Endothelial cell of umbilical vein (primary cell): ENCODE measurements at regions not wholly inside any gene's neighbourhood (a gene's known extent, or its start where the extent isn't known, plus 50 kb on each side); places are given as distances from the start of the nearest gene placed in this dataset.

Source experiments
- BruUV-seq: library from RNA; stranded (reverse); fragments of 400-500 nt; replicated peaks from 2 replicates; lab custom pipeline; 2021; lab: Mats Ljungman, UMichigan
- CTCF ChIA-PET: fragments of 300-600, 350-600 bp; sonication (Branson Sonifier 250); formaldehyde crosslinking; loops from one replicate; lab custom pipeline; 2021; ENCODE audit warnings: antibody characterized with exemption, inconsistent platforms; lab: Charles Lee
- POLR2A ChIA-PET: fragments of 300-600, 350-600 bp; sonication (Branson Sonifier 250); formaldehyde crosslinking; loops from one replicate; lab custom pipeline; 2021; ENCODE audit warnings: antibody characterized with exemption, inconsistent platforms; lab: Charles Lee
- DNase-seq: peaks from one replicate; pipeline ENCODE4 v3.0.0-alpha.2; 2011; ENCODE audit warnings: low read depth, low spot score
- FAIRE-seq: peaks from 2 replicates; lab custom pipeline; 2011; peaks lifted over from hg19 to GRCh38; lab: Jason Lieb, UNC
- H2AFZ ChIP-seq: 2 replicates; pipeline ENCODE4 v1.6.0; 2012; ENCODE audit warnings: low read depth, low read length, control low read depth, inconsistent platforms
- H3K27ac ChIP-seq: 2 replicates; pipeline ENCODE4 v1.5.1; 2011; ENCODE audit warnings: low read depth, mild to moderate bottlenecking, control low read depth, low read length, moderate library complexity; ENCODE audit not compliant: insufficient read depth
- H3K27me3 ChIP-seq, 2 experiments: 2 replicates each; pipeline versions ENCODE4 v1.6.0 to v1.6.1; 2011; ENCODE audit warnings: low read length in 2 of 2, mixed read lengths in 1 of 2; ENCODE audit not compliant: control insufficient read depth in 2 of 2, insufficient read depth in 2 of 2
- H3K36me3 ChIP-seq, 2 experiments: 2 replicates in 1 of 2; 3 replicates in 1 of 2; pipeline ENCODE4 v1.5.1; 2011; ENCODE audit warnings: low read length in 2 of 2, mild to moderate bottlenecking in 1 of 2, moderate library complexity in 1 of 2; ENCODE audit not compliant: control insufficient read depth in 2 of 2, insufficient read depth in 2 of 2; ENCODE audit errors: extremely low read depth in 1 of 2
- H3K4me1 ChIP-seq: 3 replicates; pipeline ENCODE4 v1.5.1; 2011; ENCODE audit warnings: mild to moderate bottlenecking, low read length; ENCODE audit not compliant: control insufficient read depth, insufficient read depth; ENCODE audit errors: extremely low read depth
- H3K4me2 ChIP-seq: 2 replicates; pipeline ENCODE4 v1.6.1; 2011; ENCODE audit warnings: low read length, control low read depth, mixed read lengths; ENCODE audit not compliant: insufficient read depth
- H3K4me3 ChIP-seq, 3 experiments: fragments of 200-600 bp in 1 of 3; sonication (generic), shearing (Covaris generic) in 1 of 3; replicated peaks in 1 of 3; 2 replicates each; pipeline ENCODE4 v1.5.1; 2011 to 2016; ENCODE audit warnings: control low read depth in 3 of 3, low read length in 3 of 3, mild to moderate bottlenecking in 2 of 3, inconsistent platforms in 1 of 3, low read depth in 1 of 3, moderate library complexity in 1 of 3; ENCODE audit not compliant: insufficient read depth in 1 of 3
- H3K79me2 ChIP-seq: 2 replicates; pipeline ENCODE4 v1.6.0; 2012; ENCODE audit warnings: low read length, inconsistent platforms; ENCODE audit not compliant: control insufficient read depth, insufficient read depth
- H3K9ac ChIP-seq: replicated peaks from 2 replicates; pipeline ENCODE3; 2011; ENCODE audit warnings: low read length, control low read depth; ENCODE audit not compliant: insufficient read depth; ENCODE audit errors: extremely low read depth
- H3K9me1 ChIP-seq: replicated peaks from 3 replicates; pipeline ENCODE4 v1.6.0; 2011; ENCODE audit warnings: mild to moderate bottlenecking, low read length; ENCODE audit not compliant: control insufficient read depth, insufficient read depth; ENCODE audit errors: extremely low read depth
- H3K9me3 ChIP-seq: replicated peaks from 2 replicates; pipeline ENCODE4 v1.5.1; 2012; ENCODE audit warnings: low read length, inconsistent platforms; ENCODE audit not compliant: control insufficient read depth, insufficient read depth
- H4K20me1 ChIP-seq: replicated peaks from 2 replicates; pipeline ENCODE3; 2011; ENCODE audit warnings: mild to moderate bottlenecking, low read length; ENCODE audit not compliant: control insufficient read depth, insufficient read depth; ENCODE audit errors: extremely low read depth
- CTCF ChIP-seq, 2 donors: IDR thresholded peaks; 1 replicate in 1 of 2; 2 replicates in 1 of 2; pipeline ENCODE4 v1.5.1; 2011; ENCODE audit warnings: low read length in 2 of 2, mild to moderate bottlenecking in 2 of 2, moderate library complexity in 2 of 2, control low read depth in 1 of 2, inconsistent platforms in 1 of 2, low read depth in 1 of 2; ENCODE audit not compliant: insufficient read depth in 1 of 2; ENCODE audit errors: extremely low read depth in 1 of 2
- EZH2 ChIP-seq: IDR thresholded peaks from 2 replicates; pipeline ENCODE4 v1.6.1; 2012; ENCODE audit warnings: borderline replicate concordance, low read depth, mild to moderate bottlenecking, moderate library complexity, low read length, inconsistent platforms; ENCODE audit not compliant: severe bottlenecking
- FOS ChIP-seq: IDR thresholded peaks from 2 replicates; pipeline ENCODE4 v1.6.1; 2011; ENCODE audit warnings: mild to moderate bottlenecking, low read length, moderate library complexity, borderline replicate concordance; ENCODE audit not compliant: insufficient read depth
- GATA2 ChIP-seq: IDR thresholded peaks from 2 replicates; pipeline ENCODE4 v1.7.0; 2011; ENCODE audit warnings: low read depth, mild to moderate bottlenecking, moderate library complexity, mixed read lengths, low read length; ENCODE audit not compliant: insufficient read length, insufficient read depth
- JUN ChIP-seq: IDR thresholded peaks from 2 replicates; pipeline ENCODE4 v1.6.1; 2011; ENCODE audit warnings: borderline replicate concordance, low read depth; ENCODE audit not compliant: insufficient read length, insufficient read depth
- MAX ChIP-seq: IDR thresholded peaks from 2 replicates; pipeline ENCODE4 v1.6.1; 2011; ENCODE audit not compliant: insufficient read depth, insufficient read length
- MYC ChIP-seq: IDR thresholded peaks from one replicate; pipeline ENCODE4 v1.6.1; 2011; ENCODE audit warnings: mild to moderate bottlenecking, low read depth, low read length
- POLR2A ChIP-seq: IDR thresholded peaks from 2 replicates; pipeline ENCODE4 v1.6.1; 2012; ENCODE audit warnings: low read depth, mild to moderate bottlenecking, control low read depth, low read length
- POLR2AphosphoS5 ChIP-seq: IDR thresholded peaks from 2 replicates; pipeline ENCODE4 v1.6.1; 2012; ENCODE audit warnings: low read depth, mild to moderate bottlenecking, control low read depth, low read length, moderate library complexity; ENCODE audit not compliant: insufficient read depth
- dilution Hi-C: fragments of 300-500 bp; cut with MboI; formaldehyde crosslinking; loops from one replicate; pipeline ENCODE4 v1.15.0; 2019; ENCODE audit warnings: low sequenced_read_pairs; ENCODE audit not compliant: extremely low pct_ligation_motif_present
- intact Hi-C: fragments of 100-400 bp; cut with micrococcal nuclease; formaldehyde crosslinking; loops from one replicate; pipeline ENCODE4 v1.10.0; 2022

- peaks cover 9 to 13% of the 10 kb centered on the region in 2 experiments for H3K36me3 ChIP-seq
- no peak overlapping the region for H3K4me2 ChIP-seq
- CTCF ChIA-PET, result interaction anchor here (1.4 kb wide), 1 partner anchor 10 kb away, joined by 4 read pairs; no protein-coding TSS in a partner anchor
- H3K4me1 ChIP-seq, result no peaks in the 10 kb centered on the region
- no peak overlapping the region for H2AFZ ChIP-seq
- BruUV-seq, result no TSS peak
- no peaks in the 10 kb centered on the region for H3K27me3 ChIP-seq
- H3K27ac ChIP-seq, result no peak overlapping the region
- dilution Hi-C loops (no loop called here), intact Hi-C loops (no loop called here)
- H3K9me1 ChIP-seq, result no peaks in the 10 kb centered on the region
- no peak for FAIRE-seq
- TF ChIP-seq POLR2A, result no peak
- no peak for DNase-seq
- no peaks in the 10 kb centered on the region for H3K79me2 ChIP-seq
- POLR2A ChIA-PET, result no interaction called here
- H3K9me3 ChIP-seq, result peaks cover 2% of the 10 kb centered on the region
- H4K20me1 ChIP-seq, result no peaks in the 10 kb centered on the region
- H3K4me3 ChIP-seq, result no peak overlapping the region
- no peak overlapping the region for H3K9ac ChIP-seq
Observed at GRCh38 chr2:215637651-215638050, 201.8 kb upstream of the FN1 start.

GRCh38 chr2:215636816-215637215 lies 200.9 kb upstream of the FN1 start:
- POLR2A ChIA-PET, result no interaction called here
- no peak overlapping the region for H3K4me2 ChIP-seq
- no peak overlapping the region for H2AFZ ChIP-seq

More at GRCh38 chr2:215636816-215637215, 200.9 kb upstream of the FN1 start:
- FAIRE-seq, result no peak
- dilution Hi-C loops, result no loop called here
- H3K27me3 ChIP-seq, result no peaks in the 10 kb centered on the region
- H3K27ac ChIP-seq, result no peak overlapping the region
- H4K20me1 ChIP-seq, result no peaks in the 10 kb centered on the region
- no TSS peak for BruUV-seq
- no peak overlapping the region for H3K9ac ChIP-seq
- TF ChIP-seq MYC (no peak), EZH2 (no peak), POLR2A (no peak), GATA2 (no peak), POLR2AphosphoS5 (no peak), CTCF (IDR thresholded peaks at IDR 0.05; ENCODE audit: extremely low read depth in 1 of 2, insufficient read depth in 1 of 2, low read depth in 1 of 2, low read length in 2 of 2) (no peak), JUN (no peak), FOS (no peak), MAX (no peak)
- no peak for DNase-seq
- peaks cover 9 to 13% of the 10 kb centered on the region in 2 experiments for H3K36me3 ChIP-seq
- no peaks in the 10 kb centered on the region for H3K4me1 ChIP-seq
- intact Hi-C loops, result no loop called here
- H3K9me1 ChIP-seq, result no peaks in the 10 kb centered on the region
- no peaks in the 10 kb centered on the region for H3K79me2 ChIP-seq
- CTCF ChIA-PET, result no interaction called here
- no peak overlapping the region for H3K4me3 ChIP-seq
- peaks cover 2% of the 10 kb centered on the region for H3K9me3 ChIP-seq
